ENCODE measurements at regions not wholly inside any gene's neighbourhood (a gene's known extent, or its start where the extent isn't known, plus 50 kb on each side); places are given as distances from the start of the nearest gene placed in this dataset.
"Not testable (repeated sequence)": the region's sequence is repeated elsewhere in the genome, so short reads cannot be mapped to it uniquely, and the experiment has no call there.

DNA sequence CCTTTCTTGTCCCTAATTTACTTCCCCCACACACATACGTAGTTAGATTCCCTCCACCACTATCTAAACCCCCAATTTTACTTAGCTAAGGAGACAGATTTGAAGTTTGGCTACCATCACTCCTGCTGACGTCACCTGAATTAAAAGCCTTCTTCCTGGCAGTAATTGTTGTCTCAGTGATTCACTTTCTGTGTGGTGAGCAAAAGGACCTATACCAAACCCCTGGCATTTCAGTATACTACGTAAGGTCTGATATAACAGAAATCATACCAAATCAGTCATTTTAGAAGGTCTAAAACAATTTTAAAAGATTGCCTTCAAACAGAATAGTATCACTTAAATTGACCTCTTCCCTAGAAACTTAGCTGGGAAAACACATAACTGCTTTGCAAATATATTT, 476.3 kb downstream of the TGIF2LX start:
- not testable (repeated sequence) for TF ChIP-seq POLR2A (IDR thresholded peaks at IDR 0.05; ENCODE audit: control extremely low read depth in 1 of 2, low read depth in 2 of 2, low read length in 2 of 2); BACH1 (IDR thresholded peaks at IDR 0.05; ENCODE audit: low read length); JUN (IDR thresholded peaks at IDR 0.05; ENCODE audit: low read depth, low read length); YY1 (IDR thresholded peaks at IDR 0.05; ENCODE audit: low read depth, low read length)
- TF ChIP-seq, protein P1, sequence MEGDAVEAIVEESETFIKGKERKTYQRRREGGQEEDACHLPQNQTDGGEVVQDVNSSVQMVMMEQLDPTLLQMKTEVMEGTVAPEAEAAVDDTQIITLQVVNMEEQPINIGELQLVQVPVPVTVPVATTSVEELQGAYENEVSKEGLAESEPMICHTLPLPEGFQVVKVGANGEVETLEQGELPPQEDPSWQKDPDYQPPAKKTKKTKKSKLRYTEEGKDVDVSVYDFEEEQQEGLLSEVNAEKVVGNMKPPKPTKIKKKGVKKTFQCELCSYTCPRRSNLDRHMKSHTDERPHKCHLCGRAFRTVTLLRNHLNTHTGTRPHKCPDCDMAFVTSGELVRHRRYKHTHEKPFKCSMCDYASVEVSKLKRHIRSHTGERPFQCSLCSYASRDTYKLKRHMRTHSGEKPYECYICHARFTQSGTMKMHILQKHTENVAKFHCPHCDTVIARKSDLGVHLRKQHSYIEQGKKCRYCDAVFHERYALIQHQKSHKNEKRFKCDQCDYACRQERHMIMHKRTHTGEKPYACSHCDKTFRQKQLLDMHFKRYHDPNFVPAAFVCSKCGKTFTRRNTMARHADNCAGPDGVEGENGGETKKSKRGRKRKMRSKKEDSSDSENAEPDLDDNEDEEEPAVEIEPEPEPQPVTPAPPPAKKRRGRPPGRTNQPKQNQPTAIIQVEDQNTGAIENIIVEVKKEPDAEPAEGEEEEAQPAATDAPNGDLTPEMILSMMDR (IDR thresholded peaks at IDR 0.05; ENCODE audit: control extremely low read depth in 1 of 3, insufficient read depth in 1 of 3, low read depth in 1 of 3, low read length in 3 of 3): not testable (repeated sequence)

Data from H1 (cell line).